ENCODE measurements at regions not wholly inside any gene's neighbourhood (a gene's known extent, or its start where the extent isn't known, plus 50 kb on each side); places are given as distances from the start of the nearest gene placed in this dataset.
"Not testable (repeated sequence)": the region's sequence is repeated elsewhere in the genome, so short reads cannot be mapped to it uniquely, and the experiment has no call there.

DNA sequence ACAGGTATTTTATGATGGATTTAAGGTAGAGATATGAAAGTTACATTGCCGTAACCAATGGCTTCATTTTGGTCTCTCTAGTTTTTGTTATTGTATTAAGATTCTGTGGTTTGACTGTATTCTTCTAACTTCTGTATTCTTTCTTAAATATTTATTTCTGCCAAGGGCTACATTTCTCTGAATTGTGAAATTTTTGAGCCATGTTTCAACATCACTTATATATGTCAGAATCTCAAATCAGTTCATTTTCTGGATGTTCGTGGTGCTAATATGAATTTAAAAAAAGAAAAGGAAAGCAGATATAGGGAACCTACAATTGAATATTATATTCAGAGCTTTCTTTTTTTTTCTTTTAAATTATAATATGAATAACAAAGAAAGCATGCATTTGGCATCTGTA is 142.7 kb downstream of the ANXA1 start:
- TF ChIP-seq, protein P1, sequence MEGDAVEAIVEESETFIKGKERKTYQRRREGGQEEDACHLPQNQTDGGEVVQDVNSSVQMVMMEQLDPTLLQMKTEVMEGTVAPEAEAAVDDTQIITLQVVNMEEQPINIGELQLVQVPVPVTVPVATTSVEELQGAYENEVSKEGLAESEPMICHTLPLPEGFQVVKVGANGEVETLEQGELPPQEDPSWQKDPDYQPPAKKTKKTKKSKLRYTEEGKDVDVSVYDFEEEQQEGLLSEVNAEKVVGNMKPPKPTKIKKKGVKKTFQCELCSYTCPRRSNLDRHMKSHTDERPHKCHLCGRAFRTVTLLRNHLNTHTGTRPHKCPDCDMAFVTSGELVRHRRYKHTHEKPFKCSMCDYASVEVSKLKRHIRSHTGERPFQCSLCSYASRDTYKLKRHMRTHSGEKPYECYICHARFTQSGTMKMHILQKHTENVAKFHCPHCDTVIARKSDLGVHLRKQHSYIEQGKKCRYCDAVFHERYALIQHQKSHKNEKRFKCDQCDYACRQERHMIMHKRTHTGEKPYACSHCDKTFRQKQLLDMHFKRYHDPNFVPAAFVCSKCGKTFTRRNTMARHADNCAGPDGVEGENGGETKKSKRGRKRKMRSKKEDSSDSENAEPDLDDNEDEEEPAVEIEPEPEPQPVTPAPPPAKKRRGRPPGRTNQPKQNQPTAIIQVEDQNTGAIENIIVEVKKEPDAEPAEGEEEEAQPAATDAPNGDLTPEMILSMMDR (IDR thresholded peaks at IDR 0.05; ENCODE audit: control extremely low read depth, extremely low read depth, low read depth, missing control alignments) = no peak
- CTCF ChIA-PET = interaction anchor here (1.0 to 1.2 kb wide), 3 partner anchors 7 to 36 kb away, joined by 3 to 4 read pairs (median 3); no protein-coding TSS in a partner anchor
- DNase-seq (ENCODE audit: extremely low spot score) = no peak
- POLR2A ChIA-PET = no interaction called here

DNA sequence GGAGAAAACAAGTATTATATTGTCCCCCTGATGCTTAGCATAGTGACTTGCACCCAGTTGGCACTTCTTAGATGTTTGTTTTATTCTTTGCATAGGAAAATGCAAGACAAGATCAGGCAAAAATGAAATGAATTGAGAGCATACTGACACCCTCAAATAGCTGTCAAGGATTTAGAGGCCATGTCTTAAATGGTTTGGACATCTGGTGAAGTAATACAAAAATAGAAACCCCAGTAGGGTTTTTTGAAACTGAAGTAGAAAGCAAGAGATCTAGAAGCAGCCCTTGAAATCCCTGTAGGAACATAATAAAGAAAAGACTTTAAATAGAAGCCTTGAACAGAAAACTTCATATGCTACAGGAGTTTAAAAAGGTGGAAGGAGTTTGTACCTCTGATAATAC is 174.3 kb downstream of the ANXA1 start:
- TF ChIP-seq, protein P1 (IDR thresholded peaks at IDR 0.05; ENCODE audit: control extremely low read depth, extremely low read depth, low read depth, missing control alignments) = no peak
- CTCF ChIA-PET = no interaction called here
- POLR2A ChIA-PET = no interaction called here
- DNase-seq (ENCODE audit: extremely low spot score) = no peak

DNA sequence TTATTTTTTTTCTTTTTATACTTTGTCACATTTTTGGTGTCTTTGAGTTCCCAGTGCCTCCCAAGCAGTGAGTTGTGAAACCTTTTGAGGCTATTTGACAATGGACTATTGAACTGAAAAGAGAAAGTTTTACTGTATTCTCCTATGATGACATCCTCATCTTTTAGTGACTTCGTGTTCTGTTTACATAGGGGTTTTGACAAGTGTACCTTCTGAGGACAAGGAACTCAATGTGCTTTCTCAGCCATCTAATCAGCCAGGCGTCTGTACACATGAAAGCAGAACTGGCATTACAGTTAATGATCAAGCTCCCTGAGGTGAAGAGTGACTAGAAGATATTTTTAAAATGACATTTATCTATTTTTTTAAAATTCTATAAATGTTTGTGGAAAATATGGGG is 175.5 kb downstream of the ANXA1 start:
- ChIA-PET POLR2A (no interaction called here), CTCF (no interaction called here)
- TF ChIP-seq, protein P1 (IDR thresholded peaks at IDR 0.05; ENCODE audit: control extremely low read depth, extremely low read depth, low read depth, missing control alignments) = no peak
- DNase-seq (ENCODE audit: extremely low spot score) = no peak

DNA sequence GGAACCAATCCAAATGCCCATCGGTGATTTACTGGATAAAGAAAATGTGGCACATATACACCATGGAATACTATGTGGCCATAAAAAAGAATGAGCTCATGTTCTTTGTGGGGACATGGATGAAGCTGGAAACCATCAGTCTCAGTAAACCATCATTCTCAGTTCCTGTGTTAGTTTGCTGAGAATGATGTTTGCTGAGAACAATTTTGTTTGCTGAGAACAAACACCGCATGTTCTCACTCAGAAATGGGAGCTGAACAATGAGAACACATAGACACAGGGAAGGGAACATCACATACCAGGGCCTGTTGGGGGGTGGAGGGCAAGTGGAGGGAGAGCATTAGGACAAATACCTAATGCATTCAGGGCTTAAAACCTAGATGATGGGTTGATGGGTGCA is 185.5 kb downstream of the ANXA1 start:
- DNase-seq (ENCODE audit: extremely low spot score); POLR2A ChIA-PET; CTCF ChIA-PET: not testable (repeated sequence)

DNA sequence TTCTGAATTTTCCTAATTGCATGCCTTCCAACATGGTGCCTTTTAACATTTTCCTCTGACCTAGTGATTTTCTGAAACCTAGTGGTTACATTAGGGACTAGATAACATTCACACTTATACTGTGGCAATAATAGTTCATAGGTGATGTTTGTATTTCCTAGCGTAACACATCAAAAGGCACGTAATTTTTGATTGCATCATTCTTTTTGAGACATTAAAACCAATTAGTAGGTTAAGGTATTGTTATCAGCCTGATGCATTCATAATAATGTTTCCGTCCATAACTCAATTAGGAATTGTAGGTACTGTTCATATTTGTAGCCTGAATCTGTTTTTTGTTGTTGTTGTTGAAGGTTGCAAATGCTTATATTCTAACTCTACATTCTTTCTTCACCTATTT is 192.4 kb downstream of the ANXA1 start:
- POLR2A ChIA-PET = no interaction called here
- CTCF ChIA-PET = no interaction called here
- no peak for DNase-seq (ENCODE audit: extremely low spot score)
- TF ChIP-seq, protein P1 (IDR thresholded peaks at IDR 0.05; ENCODE audit: control extremely low read depth, extremely low read depth, low read depth, missing control alignments) = no peak

DNA sequence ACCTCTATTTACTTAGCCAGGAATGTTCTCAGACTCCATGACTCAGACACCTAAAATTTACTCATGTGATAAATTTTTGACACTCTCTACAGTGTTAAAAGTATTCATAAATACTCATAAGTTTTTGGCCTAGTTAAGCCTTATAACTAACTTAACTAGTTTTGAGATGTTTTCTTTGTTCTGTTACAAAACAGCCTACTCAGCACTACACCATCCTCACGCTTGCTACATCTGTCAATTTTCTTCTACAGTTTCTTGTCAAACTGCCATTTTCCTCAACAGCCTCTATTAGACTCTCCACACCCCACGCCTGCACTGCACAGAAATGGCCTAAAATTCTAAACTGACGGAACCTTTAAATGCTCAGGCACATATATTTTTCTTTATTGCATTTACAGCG is 195.5 kb downstream of the ANXA1 start:
- CTCF ChIA-PET = interaction anchor here (1.9 kb wide), 1 partner anchor 13 kb away, joined by 6 read pairs; no protein-coding TSS in a partner anchor
- no peak for DNase-seq (ENCODE audit: extremely low spot score)
- POLR2A ChIA-PET = no interaction called here
- TF ChIP-seq, protein P1 (IDR thresholded peaks at IDR 0.05; ENCODE audit: control extremely low read depth, extremely low read depth, low read depth, missing control alignments) = no peak

DNA sequence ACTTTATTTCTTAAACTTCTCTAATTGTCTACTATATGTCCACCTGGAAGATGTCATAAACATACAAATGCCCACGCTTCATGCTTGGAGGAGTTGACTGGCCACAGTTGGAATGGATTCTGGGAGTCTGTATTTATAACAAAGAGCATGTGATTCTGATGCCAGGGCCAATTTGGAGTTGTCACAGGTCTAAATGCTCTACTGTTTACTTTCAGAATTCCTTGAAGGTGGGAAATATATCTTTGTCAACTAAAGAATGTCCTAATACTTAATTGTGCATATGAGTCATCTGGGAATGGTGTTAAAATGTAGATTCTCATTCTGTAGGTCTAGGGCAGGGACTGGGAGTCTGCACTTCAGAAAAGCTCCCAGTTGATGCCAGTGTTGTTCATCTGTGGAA is 196.1 kb downstream of the ANXA1 start:
- TF ChIP-seq, protein P1 (IDR thresholded peaks at IDR 0.05; ENCODE audit: control extremely low read depth, extremely low read depth, low read depth, missing control alignments) = no peak
- CTCF ChIA-PET = no interaction called here
- POLR2A ChIA-PET = no interaction called here
- DNase-seq (ENCODE audit: extremely low spot score) = no peak
